HAP-1 (cell line): ENCODE measurements at regions not wholly inside any gene's neighbourhood (a gene's known extent, or its start where the extent isn't known, plus 50 kb on each side); places are given as distances from the start of the nearest gene placed in this dataset.
"Not testable (repeated sequence)": the region's sequence is repeated elsewhere in the genome, so short reads cannot be mapped to it uniquely, and the experiment has no call there.

ENCODE experiments used
- DNase-seq, 2 experiments: peaks; one replicate each; pipeline ENCODE4 v3.0.0-alpha.2; 2016 to 2020; ENCODE audit warnings: low spot score in 2 of 2
- H3K27me3 ChIP-seq: fragments of 250-450 bp; sonication (Bioruptor Pico); 2 replicates; pipeline ENCODE4 v1.5.1; 2020; ENCODE audit warnings: low read depth, mild to moderate bottlenecking, moderate library complexity
- H3K36me3 ChIP-seq: fragments of 250-450 bp; sonication (Bioruptor Pico); replicated peaks from 2 replicates; pipeline ENCODE4 v1.5.1; 2020; ENCODE audit warnings: mild to moderate bottlenecking
- H3K4me1 ChIP-seq: fragments of 250-450 bp; sonication (Bioruptor Pico); 2 replicates; pipeline ENCODE4 v1.5.1; 2020; ENCODE audit warnings: mild to moderate bottlenecking
- H3K4me3 ChIP-seq: fragments of 250-450 bp; sonication (Bioruptor Pico); 2 replicates; pipeline ENCODE4 v1.5.1; 2020; ENCODE audit warnings: mild to moderate bottlenecking, moderate library complexity
- H3K9me3 ChIP-seq: fragments of 250-450 bp; sonication (Bioruptor Pico); 2 replicates; pipeline ENCODE4 v1.5.1; 2020; ENCODE audit warnings: mild to moderate bottlenecking, moderate library complexity
- in situ Hi-C: fragments of 300-500 bp; cut with MboI; formaldehyde crosslinking; loops from 3 replicates; pipeline ENCODE4 v1.14.3; 2020; ENCODE audit warnings: low sequenced_read_pairs, inconsistent platforms, mixed read lengths

GRCh38 chr3:8286086-8286485 is 215.5 kb upstream of the LMCD1 start:
- no peak overlapping the region for H3K4me3 ChIP-seq
- no peak for DNase-seq
- in situ Hi-C loops, result no loop called here

GRCh38 chr3:8286749-8287148 is 214.9 kb upstream of the LMCD1 start:
- no peaks in the 10 kb centered on the region for H3K36me3 ChIP-seq
- H3K4me1 ChIP-seq, result no peaks in the 10 kb centered on the region
- H3K9me3 ChIP-seq, result no peaks in the 10 kb centered on the region
- in situ Hi-C loops, result no loop called here
- no peak overlapping the region for H3K4me3 ChIP-seq
- H3K27me3 ChIP-seq, result no peaks in the 10 kb centered on the region
- DNase-seq, result no peak

More at GRCh38 chr3:8286086-8286485, 215.5 kb upstream of the LMCD1 start:
- no peaks in the 10 kb centered on the region for H3K9me3 ChIP-seq
- H3K36me3 ChIP-seq, result no peaks in the 10 kb centered on the region
- H3K4me1 ChIP-seq, result no peaks in the 10 kb centered on the region
- H3K27me3 ChIP-seq, result no peaks in the 10 kb centered on the region

DNA sequence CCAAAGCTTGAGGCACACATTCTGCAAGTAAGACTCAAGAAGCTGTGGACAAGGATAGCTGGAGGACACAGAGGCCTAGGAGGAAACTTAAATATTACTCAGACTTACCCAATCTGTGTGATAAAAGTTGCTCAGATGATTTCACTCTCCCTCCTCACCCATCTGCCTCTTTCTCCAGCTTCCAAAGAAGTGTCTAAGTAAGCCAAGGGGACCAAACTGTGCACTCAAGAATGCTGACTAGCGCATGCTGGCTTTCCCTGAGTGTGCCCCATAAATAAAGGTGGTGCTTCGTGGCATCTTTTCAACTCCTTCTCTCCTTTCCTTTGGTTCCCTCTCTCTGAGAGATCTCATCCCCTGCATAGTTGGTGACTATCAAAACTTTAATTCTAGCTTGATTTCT is 211.0 kb upstream of the LMCD1 start:
- in situ Hi-C loops, result no loop called here
- no peak for DNase-seq

DNA sequence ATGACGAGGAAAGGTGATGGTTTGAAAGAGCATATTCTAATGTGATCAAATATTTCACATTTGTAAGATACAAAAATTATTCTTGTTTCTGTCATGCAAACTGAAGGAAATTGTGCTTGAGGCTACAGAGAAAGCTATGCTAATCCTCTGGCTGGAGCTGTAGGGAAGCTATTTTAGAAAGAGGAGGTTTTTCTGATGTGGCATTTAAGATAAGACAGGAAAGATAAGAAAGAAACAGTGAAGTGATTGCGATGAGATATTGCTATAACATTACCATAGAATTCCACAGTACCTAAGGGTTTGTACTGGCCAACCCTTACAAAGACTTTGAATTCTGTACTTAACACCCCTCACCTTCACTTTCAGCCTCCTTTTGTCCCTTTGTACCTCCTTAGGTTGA is 205.2 kb upstream of the LMCD1 start:
- in situ Hi-C loops, result no loop called here
- no peak for DNase-seq
- Histone ChIP-seq H3K9me3 (no peaks in the 10 kb centered on the region), H3K4me1 (no peaks in the 10 kb centered on the region), H3K27me3 (no peaks in the 10 kb centered on the region), H3K36me3 (no peaks in the 10 kb centered on the region), H3K4me3 (no peak overlapping the region)

More for the DNA sequence above, 211.0 kb upstream of the LMCD1 start:
- no peaks in the 10 kb centered on the region for H3K36me3 ChIP-seq
- H3K4me1 ChIP-seq, result no peaks in the 10 kb centered on the region
- H3K4me3 ChIP-seq, result no peak overlapping the region
- H3K27me3 ChIP-seq, result no peaks in the 10 kb centered on the region
- no peaks in the 10 kb centered on the region for H3K9me3 ChIP-seq

DNA sequence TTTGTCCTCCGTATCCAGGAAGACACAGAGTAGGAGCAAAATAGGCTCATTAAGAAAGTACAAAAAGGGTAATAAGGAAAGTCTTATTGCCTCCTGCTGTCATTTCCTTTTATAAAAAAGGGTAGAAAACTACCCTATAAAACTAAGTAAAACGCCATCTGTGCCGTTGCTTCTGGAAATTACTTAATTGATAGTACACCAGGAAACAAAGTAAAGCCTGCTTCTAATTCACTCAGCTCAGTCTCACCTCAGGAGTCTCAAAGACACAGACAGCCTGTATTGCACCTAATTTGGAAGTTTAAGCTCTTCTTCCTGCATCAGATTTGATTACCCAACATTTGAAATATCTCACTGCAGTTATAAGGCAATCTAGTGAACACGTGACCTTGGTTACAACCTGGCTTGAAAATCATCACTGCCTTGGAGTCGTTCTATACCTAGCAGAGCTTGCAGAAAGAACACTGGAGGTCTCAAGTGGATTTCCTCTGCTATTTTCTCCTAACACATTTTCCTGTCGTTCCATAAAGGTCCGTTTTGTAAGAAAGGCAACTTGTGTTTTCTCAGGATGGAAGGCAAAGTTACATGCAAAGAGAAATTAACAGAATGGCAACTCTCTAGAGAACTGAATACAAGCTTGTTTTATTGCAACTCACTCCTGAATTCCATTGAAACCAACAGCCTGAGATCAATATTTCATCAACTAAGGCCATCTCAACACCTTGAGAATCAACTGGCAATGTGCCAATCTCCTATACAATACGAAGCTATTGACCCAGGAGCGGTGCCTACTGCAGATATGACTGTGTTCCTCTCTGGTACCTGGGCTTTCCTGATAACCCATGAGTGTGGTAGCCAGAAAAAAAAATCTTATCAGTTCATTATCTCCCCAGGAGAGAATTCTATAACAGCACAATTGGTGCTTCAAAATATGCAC is 203.3 kb upstream of the LMCD1 start:
- in situ Hi-C loops, result no loop called here
- H3K4me3 ChIP-seq, result no peak overlapping the region
- no peak for DNase-seq
- H3K27me3 ChIP-seq, result no peaks in the 10 kb centered on the region
- H3K9me3 ChIP-seq, result no peaks in the 10 kb centered on the region
- no peaks in the 10 kb centered on the region for H3K4me1 ChIP-seq
- no peaks in the 10 kb centered on the region for H3K36me3 ChIP-seq

DNA sequence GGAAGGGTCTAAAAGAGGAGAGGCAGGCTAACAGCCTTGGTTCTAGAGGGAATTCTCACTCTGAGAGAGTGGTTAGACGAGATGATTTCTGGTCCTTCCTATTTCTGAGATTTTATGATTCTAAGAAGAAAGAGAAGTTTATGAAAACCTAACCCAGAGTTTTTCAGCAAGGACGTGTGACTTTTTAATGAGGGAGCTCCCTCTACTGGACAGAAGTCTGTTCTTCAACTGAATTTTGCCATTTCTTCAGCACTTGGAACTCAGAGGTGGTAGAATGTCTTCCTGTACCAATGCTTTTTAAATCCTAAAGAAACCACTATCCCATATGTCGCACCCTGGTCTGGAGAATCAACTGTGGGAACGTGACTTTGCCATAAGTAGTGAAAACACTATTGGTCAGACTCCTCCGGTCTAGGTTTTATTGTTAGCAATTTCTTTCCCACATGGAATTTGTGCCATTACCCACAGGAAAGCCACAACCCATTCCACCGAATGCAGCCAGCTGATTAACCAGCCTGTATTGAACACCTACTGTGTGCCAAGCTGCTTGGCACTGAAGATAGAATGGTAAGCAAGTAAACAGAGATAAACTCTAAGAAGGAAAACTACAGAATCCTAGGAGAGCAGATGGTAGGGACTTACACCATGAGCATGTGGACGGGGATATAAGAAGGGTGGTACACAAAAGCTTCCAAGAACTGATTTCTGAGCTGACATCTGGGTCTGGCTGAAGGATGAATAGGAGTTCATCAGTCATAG is 199.5 kb upstream of the LMCD1 start:
- in situ Hi-C loops, result no loop called here
- H3K27me3 ChIP-seq, result no peaks in the 10 kb centered on the region
- no peak overlapping the region for H3K4me3 ChIP-seq
- H3K4me1 ChIP-seq, result no peaks in the 10 kb centered on the region
- no peaks in the 10 kb centered on the region for H3K9me3 ChIP-seq
- peak in 1 of 2 experiments; percentile 50 for DNase-seq
- no peaks in the 10 kb centered on the region for H3K36me3 ChIP-seq

- in situ Hi-C loops, result no loop called here
- Histone ChIP-seq H3K9me3 (no peaks in the 10 kb centered on the region), H3K4me3 (no peak overlapping the region), H3K36me3 (no peaks in the 10 kb centered on the region), H3K27me3 (no peaks in the 10 kb centered on the region), H3K4me1 (no peaks in the 10 kb centered on the region)
- no peak for DNase-seq
Measured at GRCh38 chr3:8303466-8303865, 198.2 kb upstream of the LMCD1 start.

DNA sequence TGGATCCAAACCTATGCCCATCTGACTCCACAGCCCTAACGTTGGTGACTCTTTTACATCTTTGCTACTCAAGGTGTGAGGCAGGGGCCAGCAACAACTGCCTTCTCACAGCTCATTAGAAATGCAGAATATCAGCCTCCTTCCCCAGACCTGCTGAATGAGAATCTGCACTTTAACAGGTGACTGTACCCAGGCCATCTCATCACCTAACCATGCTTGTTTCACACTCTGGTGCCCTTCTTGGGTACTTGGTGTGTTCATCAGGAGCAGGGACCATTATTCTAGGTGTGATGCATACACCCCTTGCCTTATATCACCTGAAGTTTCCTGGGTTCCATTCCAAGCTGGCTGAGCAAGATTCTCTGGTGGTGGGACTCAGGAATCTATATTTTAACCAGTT is 196.3 kb upstream of the LMCD1 start:
- Histone ChIP-seq H3K36me3 (no peaks in the 10 kb centered on the region), H3K4me1 (no peaks in the 10 kb centered on the region), H3K27me3 (0 out of 2 replicates have a peak, but pooled peaks cover 2% of the 10 kb centered on the region), H3K9me3 (no peaks in the 10 kb centered on the region), H3K4me3 (no peak overlapping the region)
- no peak for DNase-seq
- in situ Hi-C loops, result no loop called here

- no peaks in the 10 kb centered on the region for H3K4me1 ChIP-seq
- in situ Hi-C loops, result no loop called here
- H3K27me3 ChIP-seq, result 0 out of 2 replicates have a peak, but pooled peaks cover 2% of the 10 kb centered on the region
- H3K36me3 ChIP-seq, result no peaks in the 10 kb centered on the region
- DNase-seq, result no peak
- H3K9me3 ChIP-seq, result no peaks in the 10 kb centered on the region
- H3K4me3 ChIP-seq, result no peak overlapping the region
Measured at GRCh38 chr3:8307545-8308110, 194.0 kb upstream of the LMCD1 start.

DNA sequence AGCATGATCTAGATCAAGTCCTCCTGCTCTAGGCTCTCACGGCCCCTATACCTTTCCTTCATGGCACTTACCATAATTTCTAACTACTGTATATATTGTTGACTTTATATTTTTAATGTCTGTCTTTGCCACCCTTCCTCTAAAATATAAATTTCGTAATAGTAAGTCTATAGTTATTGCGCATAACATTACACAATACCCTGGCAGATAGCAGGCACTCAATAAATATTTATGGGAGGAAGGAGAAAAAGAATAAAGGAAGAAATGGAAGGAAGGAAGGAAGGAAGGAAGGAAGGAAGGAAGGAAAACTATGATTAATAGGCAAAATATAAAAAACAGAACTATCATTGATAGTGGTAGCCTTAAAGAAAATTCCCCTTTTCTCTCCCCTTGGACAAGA is 190.3 kb upstream of the LMCD1 start:
- Histone ChIP-seq H3K4me1 (no peaks in the 10 kb centered on the region), H3K27me3 (0 out of 2 replicates have a peak, but pooled peaks cover 2% of the 10 kb centered on the region), H3K9me3 (no peaks in the 10 kb centered on the region), H3K36me3 (no peaks in the 10 kb centered on the region), H3K4me3 (no peak overlapping the region)
- in situ Hi-C loops, result no loop called here
- no peak for DNase-seq

DNA sequence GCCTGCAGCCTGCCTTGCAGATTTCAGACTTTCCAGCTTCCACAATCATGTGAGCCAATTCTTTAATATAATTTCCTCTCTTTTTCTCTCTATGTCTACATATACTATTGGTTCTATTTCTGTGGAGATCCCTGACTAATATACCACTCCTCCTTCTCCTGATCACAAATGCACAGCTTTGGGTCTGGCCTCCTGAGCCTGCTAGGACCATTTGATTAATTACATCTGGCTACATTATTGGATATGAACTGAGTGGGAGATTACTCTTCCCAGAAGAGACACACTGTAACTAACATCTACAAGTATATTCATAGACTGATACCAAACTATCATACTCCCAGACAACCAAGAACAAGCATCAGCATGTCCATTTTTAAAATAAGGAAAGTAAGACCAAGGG is 188.9 kb upstream of the LMCD1 start:
- H3K36me3 ChIP-seq, result no peaks in the 10 kb centered on the region
- no peaks in the 10 kb centered on the region for H3K4me1 ChIP-seq
- in situ Hi-C loops, result no loop called here
- H3K9me3 ChIP-seq, result no peaks in the 10 kb centered on the region
- DNase-seq, result no peak
- 0 out of 2 replicates have a peak, but pooled peaks cover 2% of the 10 kb centered on the region for H3K27me3 ChIP-seq
- H3K4me3 ChIP-seq, result no peak overlapping the region

DNA sequence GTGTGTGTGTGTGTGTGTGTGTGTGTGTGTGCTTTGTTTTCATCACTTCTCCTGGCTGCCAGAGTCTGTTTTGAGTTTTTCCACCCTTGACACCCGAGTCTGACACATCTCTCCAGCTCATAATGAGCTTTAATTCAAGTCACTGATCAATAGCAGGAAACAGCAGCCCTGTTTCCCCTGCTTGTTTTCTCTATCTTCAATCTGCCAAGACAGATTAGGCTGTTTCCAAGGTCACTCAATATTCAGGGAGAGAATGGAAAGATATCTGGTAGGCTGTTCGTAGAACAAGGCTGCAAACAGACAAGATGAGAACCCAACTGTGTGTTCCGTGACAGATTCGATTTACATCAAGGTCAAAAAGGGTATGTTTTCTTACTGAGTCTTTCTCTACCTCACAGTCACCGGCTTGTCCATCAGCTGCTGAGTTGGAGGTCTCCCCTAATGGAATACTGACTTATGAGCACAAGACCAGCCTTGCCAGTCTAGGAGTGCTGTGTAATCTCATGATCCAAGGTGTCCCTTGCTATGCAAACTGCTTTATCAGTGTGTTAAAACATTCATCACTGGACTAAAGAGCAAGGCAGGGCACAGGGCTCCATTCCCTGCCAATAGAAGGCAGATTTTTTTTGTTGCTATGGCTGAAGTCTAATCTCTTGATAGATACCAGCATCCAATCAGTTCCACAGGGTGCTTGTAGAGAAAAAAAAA is 187.9 kb upstream of the LMCD1 start:
- Histone ChIP-seq H3K4me1 (no peaks in the 10 kb centered on the region), H3K27me3 (0 out of 2 replicates have a peak, but pooled peaks cover 2% of the 10 kb centered on the region), H3K36me3 (no peaks in the 10 kb centered on the region), H3K9me3 (no peaks in the 10 kb centered on the region), H3K4me3 (no peak overlapping the region)
- in situ Hi-C loops, result no loop called here
- no peak for DNase-seq

GRCh38 chr3:8315526-8315925 is 186.1 kb upstream of the LMCD1 start:
- H3K36me3 ChIP-seq, DNase-seq, H3K9me3 ChIP-seq, H3K4me3 ChIP-seq, H3K27me3 ChIP-seq, in situ Hi-C loops, H3K4me1 ChIP-seq: not testable (repeated sequence)
